Esophagus mucosa (tissue), 1 donor: ENCODE measurements at regions not wholly inside any gene's neighbourhood (a gene's known extent, or its start where the extent isn't known, plus 50 kb on each side); places are given as distances from the start of the nearest gene placed in this dataset.

Source experiments
- ATAC-seq: fragments of 200-7000 bp; cut with Tn5 transposase; one replicate; pipeline ENCODE4 v1.9.1; 2020
- donor health status: DM: yes; HTN: yes; CAD: no.

GRCh38 chr2:71833855-71834560 lies 313.7 kb downstream of the CYP26B1 start:
- no peak for ATAC-seq

- ATAC-seq, result no peak
Measured at GRCh38 chr2:71833272-71833671, 314.4 kb downstream of the CYP26B1 start.

- no peak for ATAC-seq
Measured at GRCh38 chr2:71832844-71833243, 314.8 kb downstream of the CYP26B1 start.

- no peak for ATAC-seq
Measured at GRCh38 chr2:71832388-71832787, 315.3 kb downstream of the CYP26B1 start.

- no peak for ATAC-seq
Measured at GRCh38 chr2:71831193-71831577, 316.5 kb downstream of the CYP26B1 start.

- ATAC-seq, result no peak
Measured at GRCh38 chr2:71830497-71831192, 317.0 kb downstream of the CYP26B1 start.

GRCh38 chr2:71829008-71829407 lies 318.7 kb downstream of the CYP26B1 start:
- no peak for ATAC-seq

- ATAC-seq, result no peak
Measured at GRCh38 chr2:71827973-71828372, 319.7 kb downstream of the CYP26B1 start.

- no peak for ATAC-seq
Measured at GRCh38 chr2:71827524-71827901, 320.1 kb downstream of the CYP26B1 start.

GRCh38 chr2:71826826-71827523 lies 320.7 kb downstream of the CYP26B1 start:
- ATAC-seq, result no peak

GRCh38 chr2:71826299-71826698 lies 321.4 kb downstream of the CYP26B1 start:
- ATAC-seq, result no peak

- ATAC-seq, result peak; percentile 63
Measured at GRCh38 chr2:71824436-71824835, 323.2 kb downstream of the CYP26B1 start.

GRCh38 chr2:71823526-71823925 lies 324.1 kb downstream of the CYP26B1 start:
- ATAC-seq, result no peak

- ATAC-seq, result no peak
Measured at GRCh38 chr2:71822463-71822862, 325.2 kb downstream of the CYP26B1 start.

GRCh38 chr2:71821856-71822255 lies 325.8 kb downstream of the CYP26B1 start:
- ATAC-seq, result no peak

GRCh38 chr2:71816815-71817214 lies 330.8 kb downstream of the CYP26B1 start:
- ATAC-seq, result no peak

- ATAC-seq, result no peak
Measured at GRCh38 chr2:71815701-71816474, 331.8 kb downstream of the CYP26B1 start.

GRCh38 chr2:71814885-71815284 lies 332.8 kb downstream of the CYP26B1 start:
- no peak for ATAC-seq

GRCh38 chr2:71813807-71814470 lies 333.7 kb downstream of the CYP26B1 start:
- no peak for ATAC-seq

- ATAC-seq, result no peak
Measured at GRCh38 chr2:71813315-71813714, 334.3 kb downstream of the CYP26B1 start.

- ATAC-seq, result no peak
Measured at GRCh38 chr2:71812736-71813135, 334.9 kb downstream of the CYP26B1 start.

GRCh38 chr2:71811726-71812125 lies 335.9 kb downstream of the CYP26B1 start:
- no peak for ATAC-seq
